ENCODE measurements at regions not wholly inside any gene's neighbourhood (a gene's known extent, or its start where the extent isn't known, plus 50 kb on each side); places are given as distances from the start of the nearest gene placed in this dataset.
"Not testable (repeated sequence)": the region's sequence is repeated elsewhere in the genome, so short reads cannot be mapped to it uniquely, and the experiment has no call there.

- Histone ChIP-seq H3K36me3 (ENCODE audit: insufficient read depth, low read length) (no peaks in the 10 kb centered on the region), H4K20me1 (ENCODE audit: insufficient read depth, low read length) (no peaks in the 10 kb centered on the region), H3K79me2 (ENCODE audit: insufficient read depth, low read depth, low read length) (no peaks in the 10 kb centered on the region), H3K4me1 (ENCODE audit: insufficient read depth, low read length, poor library complexity, severe bottlenecking) (no peaks in the 10 kb centered on the region), H3K27ac (ENCODE audit: low read depth, low read length, poor library complexity, severe bottlenecking) (no peak overlapping the region), H3K4me3 (ENCODE audit: low read depth, low read length, poor library complexity, severe bottlenecking) (no peak overlapping the region), H3K9me2 (ENCODE audit: insufficient read depth, low read length) (no peaks in the 10 kb centered on the region), H3K4me2 (ENCODE audit: low read length) (no peak overlapping the region), H2AFZ (ENCODE audit: low read length) (no peak overlapping the region), H3K9me3 (ENCODE audit: low read length) (no peaks in the 10 kb centered on the region)
- intact Hi-C loops (cut with micrococcal nuclease; ENCODE audit: unreplicated experiment): no loop called here
- ChIA-PET POLR2A (interaction anchor here (0.5 kb wide), 2 partner anchors 12 to 69 kb away, joined by 5 to 8 read pairs; no protein-coding TSS in a partner anchor), CTCF (ENCODE audit: unreplicated experiment) (no interaction called here)
- DNase-seq (ENCODE audit: low spot score): no peak
- TF ChIP-seq EZH2phosphoT487 (IDR thresholded peaks at IDR 0.05; ENCODE audit: borderline replicate concordance, low read depth, low read length): no peak
- TF ChIP-seq, protein P1, sequence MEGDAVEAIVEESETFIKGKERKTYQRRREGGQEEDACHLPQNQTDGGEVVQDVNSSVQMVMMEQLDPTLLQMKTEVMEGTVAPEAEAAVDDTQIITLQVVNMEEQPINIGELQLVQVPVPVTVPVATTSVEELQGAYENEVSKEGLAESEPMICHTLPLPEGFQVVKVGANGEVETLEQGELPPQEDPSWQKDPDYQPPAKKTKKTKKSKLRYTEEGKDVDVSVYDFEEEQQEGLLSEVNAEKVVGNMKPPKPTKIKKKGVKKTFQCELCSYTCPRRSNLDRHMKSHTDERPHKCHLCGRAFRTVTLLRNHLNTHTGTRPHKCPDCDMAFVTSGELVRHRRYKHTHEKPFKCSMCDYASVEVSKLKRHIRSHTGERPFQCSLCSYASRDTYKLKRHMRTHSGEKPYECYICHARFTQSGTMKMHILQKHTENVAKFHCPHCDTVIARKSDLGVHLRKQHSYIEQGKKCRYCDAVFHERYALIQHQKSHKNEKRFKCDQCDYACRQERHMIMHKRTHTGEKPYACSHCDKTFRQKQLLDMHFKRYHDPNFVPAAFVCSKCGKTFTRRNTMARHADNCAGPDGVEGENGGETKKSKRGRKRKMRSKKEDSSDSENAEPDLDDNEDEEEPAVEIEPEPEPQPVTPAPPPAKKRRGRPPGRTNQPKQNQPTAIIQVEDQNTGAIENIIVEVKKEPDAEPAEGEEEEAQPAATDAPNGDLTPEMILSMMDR (conservative IDR thresholded peaks at IDR 0.05; ENCODE audit: low read length): no peak
- no TSS peak for BruUV-seq (replicated peaks)
Measured at GRCh38 chr16:65808790-65809189, 557.7 kb upstream of the CDH5 start.

- H3K9me2 ChIP-seq (ENCODE audit: insufficient read depth, low read length): no peaks in the 10 kb centered on the region
- ChIA-PET CTCF (ENCODE audit: unreplicated experiment) (no interaction called here), POLR2A (no interaction called here)
- no peaks in the 10 kb centered on the region for H4K20me1 ChIP-seq (ENCODE audit: insufficient read depth, low read length)
- H2AFZ ChIP-seq (ENCODE audit: low read length): no peak overlapping the region
- no peak overlapping the region for H3K4me2 ChIP-seq (ENCODE audit: low read length)
- H3K79me2 ChIP-seq (ENCODE audit: insufficient read depth, low read depth, low read length): no peaks in the 10 kb centered on the region
- intact Hi-C loops (cut with micrococcal nuclease; ENCODE audit: unreplicated experiment): no loop called here
- H3K9me3 ChIP-seq (ENCODE audit: low read length): no peaks in the 10 kb centered on the region
- no peak for DNase-seq (ENCODE audit: low spot score)
- no TSS peak for BruUV-seq (replicated peaks)
- H3K27ac ChIP-seq (ENCODE audit: low read depth, low read length, poor library complexity, severe bottlenecking): no peak overlapping the region
- no peaks in the 10 kb centered on the region for H3K4me1 ChIP-seq (ENCODE audit: insufficient read depth, low read length, poor library complexity, severe bottlenecking)
- TF ChIP-seq EZH2phosphoT487 (IDR thresholded peaks at IDR 0.05; ENCODE audit: borderline replicate concordance, low read depth, low read length): no peak
- TF ChIP-seq, protein P1 (conservative IDR thresholded peaks at IDR 0.05; ENCODE audit: low read length): no peak
- H3K4me3 ChIP-seq (ENCODE audit: low read depth, low read length, poor library complexity, severe bottlenecking): no peak overlapping the region
- H3K36me3 ChIP-seq (ENCODE audit: insufficient read depth, low read length): no peaks in the 10 kb centered on the region
Measured at GRCh38 chr16:65807858-65808257, 558.6 kb upstream of the CDH5 start.

DNA sequence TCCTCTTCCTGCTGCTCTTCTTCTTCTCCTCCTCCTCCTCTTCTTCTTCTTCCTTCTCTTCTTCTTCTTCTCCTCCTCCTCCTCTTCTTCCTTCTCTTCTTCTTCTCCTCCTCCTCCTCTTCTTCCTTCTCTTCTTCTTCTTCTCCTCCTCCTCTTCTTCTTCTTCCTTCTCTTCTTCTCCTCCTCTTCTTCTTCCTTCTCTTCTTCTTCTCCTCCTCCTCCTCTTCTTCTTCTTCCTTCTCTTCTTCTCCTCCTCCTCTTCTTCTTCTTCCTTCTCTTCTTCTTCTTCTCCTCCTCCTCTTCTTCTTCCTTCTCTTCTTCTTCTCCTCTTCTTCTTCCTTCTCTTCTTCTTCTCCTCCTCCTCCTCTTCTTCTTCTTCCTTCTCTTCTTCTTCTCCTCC lies 560.8 kb upstream of the CDH5 start:
- H2AFZ ChIP-seq (ENCODE audit: low read length); H3K4me1 ChIP-seq (ENCODE audit: insufficient read depth, low read length, poor library complexity, severe bottlenecking); H4K20me1 ChIP-seq (ENCODE audit: insufficient read depth, low read length); POLR2A ChIA-PET; H3K4me3 ChIP-seq (ENCODE audit: low read depth, low read length, poor library complexity, severe bottlenecking); BruUV-seq (replicated peaks); CTCF ChIA-PET (ENCODE audit: unreplicated experiment); H3K79me2 ChIP-seq (ENCODE audit: insufficient read depth, low read depth, low read length); H3K9me3 ChIP-seq (ENCODE audit: low read length); H3K27ac ChIP-seq (ENCODE audit: low read depth, low read length, poor library complexity, severe bottlenecking); intact Hi-C loops (cut with micrococcal nuclease; ENCODE audit: unreplicated experiment); H3K4me2 ChIP-seq (ENCODE audit: low read length); H3K36me3 ChIP-seq (ENCODE audit: insufficient read depth, low read length); DNase-seq (ENCODE audit: low spot score); H3K9me2 ChIP-seq (ENCODE audit: insufficient read depth, low read length): not testable (repeated sequence)
